Activated CD4-positive, alpha-beta T cell treated with anti-CD3 and anti-CD28 coated beads for 36 hours (primary cell): ENCODE measurements at regions not wholly inside any gene's neighbourhood (a gene's known extent, or its start where the extent isn't known, plus 50 kb on each side); places are given as distances from the start of the nearest gene placed in this dataset.

Experiments used
- ATAC-seq: fragments of 200-7000 bp; cut with Tn5 transposase; one replicate; pipeline ENCODE4 v1.10.0; 2021; ENCODE audit warnings: mild to moderate bottlenecking, moderate library complexity
- CTCF ChIA-PET: fragments of 350-600 bp; sonication (Branson Sonifier 250); formaldehyde crosslinking; loops from one replicate; lab custom pipeline; 2021; ENCODE audit warnings: antibody characterized with exemption; lab: Charles Lee
- POLR2A ChIA-PET: fragments of 350-600 bp; sonication (Branson Sonifier 250); formaldehyde crosslinking; loops from one replicate; lab custom pipeline; 2021; ENCODE audit warnings: antibody characterized with exemption, inconsistent platforms; lab: Charles Lee
- DNase-seq: peaks from one replicate; pipeline ENCODE4 v3.0.0-alpha.2; 2020
- H3K27ac Mint-ChIP-seq: one replicate; pipeline ENCODE4 v1.8.0; 2021; ENCODE audit warnings: mixed read lengths
- H3K27me3 Mint-ChIP-seq: one replicate; pipeline ENCODE4 v1.8.0; 2021; ENCODE audit warnings: mixed read lengths
- H3K36me3 Mint-ChIP-seq: one replicate; pipeline ENCODE4 v1.8.0; 2021; ENCODE audit warnings: low read depth, mixed read lengths
- H3K4me1 Mint-ChIP-seq: one replicate; pipeline ENCODE4 v1.8.0; 2021; ENCODE audit warnings: mixed read lengths
- H3K4me3 Mint-ChIP-seq: one replicate; pipeline ENCODE4 v1.8.0; 2021; ENCODE audit warnings: mild to moderate bottlenecking, moderate library complexity, mixed read lengths
- H3K9me3 Mint-ChIP-seq: one replicate; pipeline ENCODE4 v1.8.0; 2021; ENCODE audit warnings: low read depth, mixed read lengths
- intact Hi-C, 2 experiments: fragments of 100-400 bp; cut with DNase I in 1 of 2; cut with micrococcal nuclease in 1 of 2; formaldehyde crosslinking; loops; one replicate each; pipeline versions ENCODE4 v1.14.2 to v1.15.1; 2022 to 2024; cut with DNase I, micrococcal nuclease

- no peak overlapping the region for H3K4me3 Mint-ChIP-seq
- ChIA-PET POLR2A (no interaction called here), CTCF (no interaction called here)
- H3K27me3 Mint-ChIP-seq = peaks cover 12% of the 10 kb centered on the region
- no peak for ATAC-seq
- no peak for DNase-seq
- H3K9me3 Mint-ChIP-seq = no peaks in the 10 kb centered on the region
- intact Hi-C loops = no loop called here
- H3K4me1 Mint-ChIP-seq = no peaks in the 10 kb centered on the region
- no peak overlapping the region for H3K27ac Mint-ChIP-seq
- no peaks in the 10 kb centered on the region for H3K36me3 Mint-ChIP-seq
These were observed 228.1 kb downstream of the BUD13 start for GRCh38 chr11:116544721-116545120.

- Mint-ChIP-seq H3K36me3 (no peaks in the 10 kb centered on the region), H3K27ac (no peak overlapping the region), H3K4me1 (no peaks in the 10 kb centered on the region), H3K9me3 (no peaks in the 10 kb centered on the region), H3K4me3 (no peak overlapping the region), H3K27me3 (peaks cover 12% of the 10 kb centered on the region)
- intact Hi-C loops = no loop called here
- POLR2A ChIA-PET = no interaction called here
- CTCF ChIA-PET = no interaction called here
- no peak for DNase-seq
- ATAC-seq = no peak
These were observed 228.8 kb downstream of the BUD13 start for GRCh38 chr11:116543911-116544475.

GRCh38 chr11:116543099-116543498 lies 229.7 kb downstream of the BUD13 start:
- DNase-seq = no peak
- peaks cover 13% of the 10 kb centered on the region for H3K27me3 Mint-ChIP-seq
- intact Hi-C loops = no loop called here
- no peaks in the 10 kb centered on the region for H3K9me3 Mint-ChIP-seq
- no peak overlapping the region for H3K4me3 Mint-ChIP-seq
- no peaks in the 10 kb centered on the region for H3K36me3 Mint-ChIP-seq
- H3K27ac Mint-ChIP-seq = no peak overlapping the region
- no peaks in the 10 kb centered on the region for H3K4me1 Mint-ChIP-seq
- CTCF ChIA-PET = no interaction called here
- no peak for ATAC-seq
- POLR2A ChIA-PET = no interaction called here

- Mint-ChIP-seq H3K4me1 (no peaks in the 10 kb centered on the region), H3K27ac (no peak overlapping the region), H3K36me3 (no peaks in the 10 kb centered on the region), H3K9me3 (no peaks in the 10 kb centered on the region), H3K27me3 (peaks cover 10% of the 10 kb centered on the region), H3K4me3 (no peak overlapping the region)
- intact Hi-C loops = no loop called here
- POLR2A ChIA-PET = no interaction called here
- no peak for DNase-seq
- CTCF ChIA-PET = no interaction called here
- ATAC-seq = no peak
These were observed 230.4 kb downstream of the BUD13 start for GRCh38 chr11:116542406-116542805.

- intact Hi-C loops = no loop called here
- ATAC-seq = no peak
- no peaks in the 10 kb centered on the region for H3K36me3 Mint-ChIP-seq
- DNase-seq = no peak
- H3K4me1 Mint-ChIP-seq = no peaks in the 10 kb centered on the region
- peaks cover 11% of the 10 kb centered on the region for H3K27me3 Mint-ChIP-seq
- H3K9me3 Mint-ChIP-seq = no peaks in the 10 kb centered on the region
- CTCF ChIA-PET = no interaction called here
- H3K4me3 Mint-ChIP-seq = no peak overlapping the region
- H3K27ac Mint-ChIP-seq = no peak overlapping the region
- POLR2A ChIA-PET = no interaction called here
These were observed 231.3 kb downstream of the BUD13 start for GRCh38 chr11:116541460-116541859.

- CTCF ChIA-PET = interaction anchor here (0.6 kb wide), 1 partner anchor 1976 kb away, joined by 3 read pairs; no protein-coding TSS in a partner anchor
- no peak for DNase-seq
- intact Hi-C loops = no loop called here
- ATAC-seq = no peak
- H3K4me1 Mint-ChIP-seq = no peaks in the 10 kb centered on the region
- H3K4me3 Mint-ChIP-seq = no peak overlapping the region
- H3K27ac Mint-ChIP-seq = no peak overlapping the region
- no peaks in the 10 kb centered on the region for H3K9me3 Mint-ChIP-seq
- H3K27me3 Mint-ChIP-seq = peaks cover 11% of the 10 kb centered on the region
- H3K36me3 Mint-ChIP-seq = no peaks in the 10 kb centered on the region
- POLR2A ChIA-PET = no interaction called here
These were observed 232.0 kb downstream of the BUD13 start for GRCh38 chr11:116540645-116541304.

GRCh38 chr11:116539836-116540418 lies 232.9 kb downstream of the BUD13 start:
- no peak overlapping the region for H3K4me3 Mint-ChIP-seq
- DNase-seq (no peak), ATAC-seq (no peak)
- peaks cover 11% of the 10 kb centered on the region for H3K27me3 Mint-ChIP-seq
- ChIA-PET CTCF (no interaction called here), POLR2A (no interaction called here)
- H3K36me3 Mint-ChIP-seq = no peaks in the 10 kb centered on the region
- intact Hi-C loops = no loop called here
- no peaks in the 10 kb centered on the region for H3K9me3 Mint-ChIP-seq
- H3K27ac Mint-ChIP-seq = no peak overlapping the region
- no peaks in the 10 kb centered on the region for H3K4me1 Mint-ChIP-seq

- no peaks in the 10 kb centered on the region for H3K36me3 Mint-ChIP-seq
- CTCF ChIA-PET = interaction anchor here (0.6 kb wide), 1 partner anchor 85 kb away, joined by 3 read pairs; no protein-coding TSS in a partner anchor
- no peak overlapping the region for H3K4me3 Mint-ChIP-seq
- ATAC-seq (no peak), DNase-seq (no peak)
- no peaks in the 10 kb centered on the region for H3K9me3 Mint-ChIP-seq
- no peaks in the 10 kb centered on the region for H3K4me1 Mint-ChIP-seq
- intact Hi-C loops = no loop called here
- H3K27me3 Mint-ChIP-seq = peaks cover 13% of the 10 kb centered on the region
- POLR2A ChIA-PET = no interaction called here
- H3K27ac Mint-ChIP-seq = no peak overlapping the region
These were observed 233.6 kb downstream of the BUD13 start for GRCh38 chr11:116539211-116539610.

GRCh38 chr11:116538677-116539076 lies 234.1 kb downstream of the BUD13 start:
- Mint-ChIP-seq H3K36me3 (no peaks in the 10 kb centered on the region), H3K9me3 (no peaks in the 10 kb centered on the region), H3K4me3 (no peak overlapping the region), H3K27ac (no peak overlapping the region), H3K27me3 (peaks cover 16% of the 10 kb centered on the region), H3K4me1 (no peaks in the 10 kb centered on the region)
- intact Hi-C loops = no loop called here
- ATAC-seq = no peak
- no peak for DNase-seq
- ChIA-PET CTCF (interaction anchor here (0.6 kb wide), 1 partner anchor 84 kb away, joined by 3 read pairs; no protein-coding TSS in a partner anchor), POLR2A (no interaction called here)

- H3K27ac Mint-ChIP-seq = no peak overlapping the region
- ChIA-PET CTCF (no interaction called here), POLR2A (no interaction called here)
- H3K9me3 Mint-ChIP-seq = no peaks in the 10 kb centered on the region
- H3K4me3 Mint-ChIP-seq = no peak overlapping the region
- H3K27me3 Mint-ChIP-seq = peaks cover 16% of the 10 kb centered on the region
- ATAC-seq (no peak), DNase-seq (no peak)
- intact Hi-C loops = no loop called here
- H3K36me3 Mint-ChIP-seq = no peaks in the 10 kb centered on the region
- H3K4me1 Mint-ChIP-seq = no peaks in the 10 kb centered on the region
These were observed 235.1 kb downstream of the BUD13 start for GRCh38 chr11:116537709-116538108.

- ATAC-seq = no peak
- no peak for DNase-seq
- ChIA-PET CTCF (no interaction called here), POLR2A (no interaction called here)
- intact Hi-C loops = no loop called here
- Mint-ChIP-seq H3K36me3 (no peaks in the 10 kb centered on the region), H3K27ac (no peak overlapping the region), H3K9me3 (no peaks in the 10 kb centered on the region), H3K4me3 (no peak overlapping the region), H3K27me3 (peaks cover 16% of the 10 kb centered on the region), H3K4me1 (no peaks in the 10 kb centered on the region)
These were observed 235.7 kb downstream of the BUD13 start for GRCh38 chr11:116537121-116537520.

- intact Hi-C loops = no loop called here
- no peaks in the 10 kb centered on the region for H3K36me3 Mint-ChIP-seq
- DNase-seq (no peak), ATAC-seq (no peak)
- no peak overlapping the region for H3K27ac Mint-ChIP-seq
- no peaks in the 10 kb centered on the region for H3K9me3 Mint-ChIP-seq
- H3K27me3 Mint-ChIP-seq = peaks cover 19% of the 10 kb centered on the region
- H3K4me1 Mint-ChIP-seq = no peaks in the 10 kb centered on the region
- POLR2A ChIA-PET = no interaction called here
- no peak overlapping the region for H3K4me3 Mint-ChIP-seq
- CTCF ChIA-PET = no interaction called here
These were observed 236.4 kb downstream of the BUD13 start for GRCh38 chr11:116536416-116536815.
